GM21381 (cell line): ENCODE measurements at regions not wholly inside any gene's neighbourhood (a gene's known extent, or its start where the extent isn't known, plus 50 kb on each side); places are given as distances from the start of the nearest gene placed in this dataset.
"Not testable (repeated sequence)": the region's sequence is repeated elsewhere in the genome, so short reads cannot be mapped to it uniquely, and the experiment has no call there.

ENCODE experiments used
- ATAC-seq: cut with Tn5 transposase; IDR thresholded peaks from one replicate; pipeline ENCODE4 v1.9.1; 2021; ENCODE audit warnings: mild to moderate bottlenecking, moderate library complexity; ENCODE audit not compliant: unreplicated experiment

- no peak for ATAC-seq
Observed at GRCh38 chr6:25150863-25151262, 128.3 kb upstream of the CARMIL1 start.

- ATAC-seq, result no peak
Observed at GRCh38 chr6:25153079-25153478, 126.1 kb upstream of the CARMIL1 start.

- no peak for ATAC-seq
Observed at GRCh38 chr6:25154034-25154596, 125.1 kb upstream of the CARMIL1 start.

GRCh38 chr6:25155211-25155610 lies 124.0 kb upstream of the CARMIL1 start:
- ATAC-seq, result no peak

- no peak for ATAC-seq
Observed at GRCh38 chr6:25156123-25156522, 123.1 kb upstream of the CARMIL1 start.

- no peak for ATAC-seq
Observed at GRCh38 chr6:25157183-25157582, 122.0 kb upstream of the CARMIL1 start.

- no peak for ATAC-seq
Observed at GRCh38 chr6:25157842-25158241, 121.3 kb upstream of the CARMIL1 start.

GRCh38 chr6:25160134-25160533 lies 119.0 kb upstream of the CARMIL1 start:
- not testable (repeated sequence) for ATAC-seq

- ATAC-seq, result no peak
Observed at GRCh38 chr6:25165177-25165576, 114.0 kb upstream of the CARMIL1 start.

GRCh38 chr6:25165800-25166199 lies 113.4 kb upstream of the CARMIL1 start:
- ATAC-seq, result no peak

GRCh38 chr6:25166955-25167748 lies 112.0 kb upstream of the CARMIL1 start:
- ATAC-seq, result no peak

- no peak for ATAC-seq
Observed at GRCh38 chr6:25167961-25168360, 111.2 kb upstream of the CARMIL1 start.

- ATAC-seq, result no peak
Observed at GRCh38 chr6:25168637-25169036, 110.5 kb upstream of the CARMIL1 start.

GRCh38 chr6:25169553-25169952 lies 109.6 kb upstream of the CARMIL1 start:
- no peak for ATAC-seq

- ATAC-seq, result no peak
Observed at GRCh38 chr6:25169961-25170360, 109.2 kb upstream of the CARMIL1 start.

- ATAC-seq, result no peak
Observed at GRCh38 chr6:25170640-25171039, 108.5 kb upstream of the CARMIL1 start.

GRCh38 chr6:25171301-25171700 lies 107.9 kb upstream of the CARMIL1 start:
- ATAC-seq, result no peak

- ATAC-seq, result no peak
Observed at GRCh38 chr6:25172819-25173218, 106.4 kb upstream of the CARMIL1 start.

- no peak for ATAC-seq
Observed at GRCh38 chr6:25173246-25173645, 105.9 kb upstream of the CARMIL1 start.

- no peak for ATAC-seq
Observed at GRCh38 chr6:25173951-25174474, 105.2 kb upstream of the CARMIL1 start.

GRCh38 chr6:25174678-25175077 lies 104.5 kb upstream of the CARMIL1 start:
- no peak for ATAC-seq

GRCh38 chr6:25175196-25175595 lies 104.0 kb upstream of the CARMIL1 start:
- no peak for ATAC-seq
